MCF 10A (cell line): ENCODE measurements at regions not wholly inside any gene's neighbourhood (a gene's known extent, or its start where the extent isn't known, plus 50 kb on each side); places are given as distances from the start of the nearest gene placed in this dataset.

Experiments used
- BruUV-seq: library from RNA; stranded (reverse); fragments of 400-500 nt; replicated peaks from 2 replicates; lab custom pipeline; 2021; lab: Mats Ljungman, UMichigan
- CTCF ChIA-PET: fragments of 300-600 bp; sonication (Branson Sonifier 250); formaldehyde crosslinking; extraction: SDS; loops from one replicate; lab custom pipeline; 2021; ENCODE audit warnings: antibody characterized with exemption, inconsistent platforms; lab: Yijun Ruan, JAX
- POLR2A ChIA-PET: fragments of 300-600, 350-650 bp; sonication (Branson Sonifier 250); formaldehyde crosslinking; extraction: SDS; loops from one replicate; lab custom pipeline; 2020; ENCODE audit warnings: antibody characterized with exemption, inconsistent platforms; lab: Yijun Ruan, JAX
- DNase-seq: peaks from one replicate; pipeline ENCODE4 v3.0.0-alpha.2; 2018; ENCODE audit not compliant: unreplicated experiment
- H3K27ac Mint-ChIP-seq: one replicate; pipeline ENCODE4 v1.8.0; 2022; ENCODE audit warnings: mild to moderate bottlenecking, low read depth, mixed read lengths; ENCODE audit not compliant: unreplicated experiment
- H3K27me3 Mint-ChIP-seq: one replicate; pipeline ENCODE4 v1.8.0; 2022; ENCODE audit warnings: mixed read lengths; ENCODE audit not compliant: insufficient read depth, unreplicated experiment
- H3K36me3 Mint-ChIP-seq: one replicate; pipeline ENCODE4 v1.8.0; 2022; ENCODE audit warnings: mild to moderate bottlenecking, moderate library complexity, mixed read lengths; ENCODE audit not compliant: insufficient read depth, unreplicated experiment
- H3K4me1 Mint-ChIP-seq: one replicate; pipeline ENCODE4 v1.8.0; 2022; ENCODE audit warnings: mixed read lengths; ENCODE audit not compliant: insufficient read depth, unreplicated experiment
- H3K4me3 Mint-ChIP-seq: one replicate; pipeline ENCODE4 v1.8.0; 2022; ENCODE audit warnings: mild to moderate bottlenecking, moderate library complexity, mixed read lengths; ENCODE audit not compliant: unreplicated experiment
- H3K9me3 Mint-ChIP-seq: one replicate; pipeline ENCODE4 v1.8.0; 2022; ENCODE audit warnings: mixed read lengths; ENCODE audit not compliant: unreplicated experiment
- CTCF ChIP-seq: fragments of 200-600 bp; IDR thresholded peaks from one replicate; pipeline ENCODE4 v1.8.0; 2022; ENCODE audit warnings: antibody characterized with exemption, mild to moderate bottlenecking; ENCODE audit not compliant: unreplicated experiment
- intact Hi-C: fragments of 100-400 bp; cut with micrococcal nuclease; formaldehyde crosslinking; loops from 2 replicates; pipeline ENCODE4 v1.14.1; 2022

- Mint-ChIP-seq H3K4me1 (no peaks in the 10 kb centered on the region), H3K4me3 (no peak overlapping the region), H3K27ac (no peak overlapping the region), H3K36me3 (no peaks in the 10 kb centered on the region), H3K27me3 (peaks cover 12% of the 10 kb centered on the region), H3K9me3 (no peaks in the 10 kb centered on the region)
- DNase-seq: no peak
- ChIA-PET POLR2A (no interaction called here), CTCF (no interaction called here)
- TF ChIP-seq CTCF: no peak
- intact Hi-C loops: no loop called here
- BruUV-seq: no TSS peak
These were observed 587.5 kb downstream of the MAFB start for GRCh38 chr20:40101560-40101959.

DNA sequence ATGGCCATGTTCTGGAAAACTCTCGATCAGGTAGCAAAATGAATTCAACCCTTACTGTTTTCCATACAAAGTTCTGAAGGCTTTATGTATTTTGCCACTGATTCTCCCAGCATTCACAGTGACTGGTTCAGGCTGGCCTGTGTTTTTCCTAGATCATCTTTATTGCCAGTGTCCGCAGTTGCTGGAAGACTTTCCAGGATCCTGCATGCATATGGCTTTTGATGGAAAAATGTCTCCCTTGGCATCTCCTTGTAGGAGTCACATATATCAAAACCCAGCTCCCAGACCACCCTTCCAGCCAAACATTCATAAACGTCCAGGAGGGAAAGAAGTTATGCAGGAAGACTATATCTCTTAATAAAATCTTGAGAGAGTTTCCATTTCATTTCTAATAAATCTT, 588.8 kb downstream of the MAFB start:
- no peak overlapping the region for H3K27ac Mint-ChIP-seq
- TF ChIP-seq CTCF: no peak
- H3K4me1 Mint-ChIP-seq: no peaks in the 10 kb centered on the region
- intact Hi-C loops: no loop called here
- no peaks in the 10 kb centered on the region for H3K36me3 Mint-ChIP-seq
- peaks cover 12% of the 10 kb centered on the region for H3K27me3 Mint-ChIP-seq
- no peaks in the 10 kb centered on the region for H3K9me3 Mint-ChIP-seq
- H3K4me3 Mint-ChIP-seq: no peak overlapping the region
- BruUV-seq: no TSS peak
- CTCF ChIA-PET: no interaction called here
- POLR2A ChIA-PET: no interaction called here
- no peak for DNase-seq

- CTCF ChIA-PET: no interaction called here
- POLR2A ChIA-PET: no interaction called here
- no peak for TF ChIP-seq CTCF
- BruUV-seq: no TSS peak
- Mint-ChIP-seq H3K4me1 (no peaks in the 10 kb centered on the region), H3K4me3 (no peak overlapping the region), H3K9me3 (no peaks in the 10 kb centered on the region), H3K27me3 (no peaks in the 10 kb centered on the region), H3K27ac (no peak overlapping the region), H3K36me3 (no peaks in the 10 kb centered on the region)
- intact Hi-C loops: loop anchor here (2.0 kb wide), 1 partner anchor 203 kb away; no protein-coding TSS in a partner anchor
- peak; percentile 42 for DNase-seq
These were observed 598.8 kb downstream of the MAFB start for GRCh38 chr20:40090236-40090635.

GRCh38 chr20:40087496-40087895, 601.5 kb downstream of the MAFB start:
- no peaks in the 10 kb centered on the region for H3K27me3 Mint-ChIP-seq
- no peak overlapping the region for H3K27ac Mint-ChIP-seq
- no peak for DNase-seq
- ChIA-PET CTCF (no interaction called here), POLR2A (no interaction called here)
- intact Hi-C loops: no loop called here
- H3K36me3 Mint-ChIP-seq: no peaks in the 10 kb centered on the region
- no peak overlapping the region for H3K4me3 Mint-ChIP-seq
- no peaks in the 10 kb centered on the region for H3K9me3 Mint-ChIP-seq
- TF ChIP-seq CTCF: no peak
- no peaks in the 10 kb centered on the region for H3K4me1 Mint-ChIP-seq
- no TSS peak for BruUV-seq
